GM21723 (cell line): ENCODE measurements at regions not wholly inside any gene's neighbourhood (a gene's known extent, or its start where the extent isn't known, plus 50 kb on each side); places are given as distances from the start of the nearest gene placed in this dataset.

Experiments used
- ATAC-seq: cut with Tn5 transposase; IDR thresholded peaks from one replicate; pipeline ENCODE4 v1.9.1; 2021; ENCODE audit warnings: mild to moderate bottlenecking, moderate library complexity; ENCODE audit not compliant: unreplicated experiment

GRCh38 chr1:75984781-75985180, 52.6 kb upstream of the ASB17 start:
- ATAC-seq: no peak

GRCh38 chr1:75985827-75986226, 53.6 kb upstream of the ASB17 start:
- peak; percentile 80 for ATAC-seq

GRCh38 chr1:75986478-75986877, 54.3 kb upstream of the ASB17 start:
- ATAC-seq: no peak

- no peak for ATAC-seq
Observed at GRCh38 chr1:75989121-75989520, 56.9 kb upstream of the ASB17 start.

GRCh38 chr1:75990686-75991085, 58.5 kb upstream of the ASB17 start:
- no peak for ATAC-seq

- ATAC-seq: peak; percentile 91
Observed at GRCh38 chr1:75991497-75992114, 59.4 kb upstream of the ASB17 start.

GRCh38 chr1:75992312-75992711, 60.1 kb upstream of the ASB17 start:
- ATAC-seq: no peak

GRCh38 chr1:75993661-75994060, 61.5 kb upstream of the ASB17 start:
- ATAC-seq: no peak

GRCh38 chr1:75996196-75996595, 64.0 kb upstream of the ASB17 start:
- ATAC-seq: no peak

GRCh38 chr1:75999034-75999433, 66.8 kb upstream of the ASB17 start:
- no peak for ATAC-seq

- ATAC-seq: no peak
Observed at GRCh38 chr1:76003946-76004345, 70.6 kb upstream of the ST6GALNAC3 start.

GRCh38 chr1:76005765-76006164, 68.8 kb upstream of the ST6GALNAC3 start:
- no peak for ATAC-seq

- ATAC-seq: no peak
Observed at GRCh38 chr1:76006234-76006633, 68.3 kb upstream of the ST6GALNAC3 start.

GRCh38 chr1:76010802-76011201, 63.7 kb upstream of the ST6GALNAC3 start:
- ATAC-seq: no peak

- no peak for ATAC-seq
Observed at GRCh38 chr1:76012341-76013205, 62.0 kb upstream of the ST6GALNAC3 start.

- no peak for ATAC-seq
Observed at GRCh38 chr1:76013206-76013581, 61.4 kb upstream of the ST6GALNAC3 start.

- ATAC-seq: no peak
Observed at GRCh38 chr1:76015478-76016103, 59.0 kb upstream of the ST6GALNAC3 start.

- ATAC-seq: no peak
Observed at GRCh38 chr1:76018045-76018444, 56.5 kb upstream of the ST6GALNAC3 start.

- no peak for ATAC-seq
Observed at GRCh38 chr1:76021846-76022245, 52.7 kb upstream of the ST6GALNAC3 start.

GRCh38 chr1:76023669-76024435, 50.7 kb upstream of the ST6GALNAC3 start:
- no peak for ATAC-seq
